Tibial nerve (tissue), 4 donors: ENCODE measurements at regions not wholly inside any gene's neighbourhood (a gene's known extent, or its start where the extent isn't known, plus 50 kb on each side); places are given as distances from the start of the nearest gene placed in this dataset.

Source experiments
- EP300 ChIP-seq, 2 donors: sonication (generic); formaldehyde crosslinking; IDR thresholded peaks; one replicate each; pipeline ENCODE4 v1.6.1; 2017; ENCODE audit warnings: antibody characterized with exemption in 2 of 2, mild to moderate bottlenecking in 1 of 2
- TF ChIP-seq, protein P1 (sequence below), 5 experiments: fragments of 200-600 bp in 3 of 5; fragments of 450-650 bp in 2 of 5; sonication (generic) in 3 of 5; IDR thresholded peaks; one replicate each; pipeline ENCODE4 v1.5.1; 2016 to 2019; ENCODE audit warnings: antibody characterized with exemption in 5 of 5, mild to moderate bottlenecking in 3 of 5, moderate library complexity in 2 of 5

DNA sequence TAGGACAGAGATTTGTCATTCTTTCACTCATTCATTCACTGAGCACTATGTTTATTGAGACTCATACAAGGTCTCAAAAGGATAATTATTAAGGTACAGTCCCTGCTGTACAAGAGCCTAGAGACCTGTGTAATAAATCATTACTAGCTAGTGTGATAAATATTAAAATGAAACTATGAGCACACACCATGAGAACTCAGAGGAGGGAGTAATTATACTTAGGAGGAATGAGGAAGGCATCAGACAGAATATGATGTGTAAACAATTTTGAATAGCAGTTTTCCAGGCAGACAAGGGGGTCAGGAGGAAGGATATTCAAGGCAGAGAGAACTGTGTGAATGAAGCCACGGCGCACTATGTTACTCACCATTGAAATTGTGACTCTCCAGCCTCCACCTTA, 300.8 kb upstream of the ISX start:
- TF ChIP-seq, protein P1, sequence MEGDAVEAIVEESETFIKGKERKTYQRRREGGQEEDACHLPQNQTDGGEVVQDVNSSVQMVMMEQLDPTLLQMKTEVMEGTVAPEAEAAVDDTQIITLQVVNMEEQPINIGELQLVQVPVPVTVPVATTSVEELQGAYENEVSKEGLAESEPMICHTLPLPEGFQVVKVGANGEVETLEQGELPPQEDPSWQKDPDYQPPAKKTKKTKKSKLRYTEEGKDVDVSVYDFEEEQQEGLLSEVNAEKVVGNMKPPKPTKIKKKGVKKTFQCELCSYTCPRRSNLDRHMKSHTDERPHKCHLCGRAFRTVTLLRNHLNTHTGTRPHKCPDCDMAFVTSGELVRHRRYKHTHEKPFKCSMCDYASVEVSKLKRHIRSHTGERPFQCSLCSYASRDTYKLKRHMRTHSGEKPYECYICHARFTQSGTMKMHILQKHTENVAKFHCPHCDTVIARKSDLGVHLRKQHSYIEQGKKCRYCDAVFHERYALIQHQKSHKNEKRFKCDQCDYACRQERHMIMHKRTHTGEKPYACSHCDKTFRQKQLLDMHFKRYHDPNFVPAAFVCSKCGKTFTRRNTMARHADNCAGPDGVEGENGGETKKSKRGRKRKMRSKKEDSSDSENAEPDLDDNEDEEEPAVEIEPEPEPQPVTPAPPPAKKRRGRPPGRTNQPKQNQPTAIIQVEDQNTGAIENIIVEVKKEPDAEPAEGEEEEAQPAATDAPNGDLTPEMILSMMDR (IDR thresholded peaks at IDR 0.05) = no peak
- TF ChIP-seq EP300 (IDR thresholded peaks at IDR 0.05) = no peak
